NT2/D1 (cell line): ENCODE measurements at regions not wholly inside any gene's neighbourhood (a gene's known extent, or its start where the extent isn't known, plus 50 kb on each side); places are given as distances from the start of the nearest gene placed in this dataset.

Experiments used
- YY1 ChIP-seq: IDR thresholded peaks from 2 replicates; pipeline ENCODE4 v1.6.1; 2011; ENCODE audit not compliant: insufficient read length, insufficient read depth
- ZNF274 ChIP-seq: IDR thresholded peaks from 2 replicates; pipeline ENCODE4 v1.6.1; 2011; ENCODE audit warnings: mild to moderate bottlenecking, low read depth, low read length

- no peak for TF ChIP-seq YY1
- TF ChIP-seq ZNF274: no peak
These were observed 59.3 kb upstream of the STMND1 start for GRCh38 chr6:17042422-17043147.
